ENCODE measurements at regions not wholly inside any gene's neighbourhood (a gene's known extent, or its start where the extent isn't known, plus 50 kb on each side); places are given as distances from the start of the nearest gene placed in this dataset.

- POLR2A ChIA-PET (ENCODE audit: partially characterized antibody): no interaction called here
- no peaks in the 10 kb centered on the region for H3K4me1 ChIP-seq (ENCODE audit: insufficient read depth, low read length)
- H3K36me3 Mint-ChIP-seq: no peaks in the 10 kb centered on the region
- intact Hi-C loops (cut with micrococcal nuclease): no loop called here
- no peaks in the 10 kb centered on the region for H3K27me3 ChIP-seq (ENCODE audit: insufficient read depth, low read length)
- H3K4me3 ChIP-seq (ENCODE audit: low read length in 2 of 2): no peak overlapping the region
- CTCF ChIA-PET (ENCODE audit: partially characterized antibody): no interaction called here
- no peak overlapping the region for H3K27ac Mint-ChIP-seq
- no peaks in the 10 kb centered on the region for H3K4me1 Mint-ChIP-seq
- H3K9me3 ChIP-seq (ENCODE audit: control insufficient read depth in 1 of 2, low read length in 2 of 2): no peaks in the 10 kb centered on the region
- no peaks in the 10 kb centered on the region for H3K27me3 Mint-ChIP-seq
- H3K9me3 Mint-ChIP-seq: peaks cover 0 to 3% (median 0%) of the 10 kb centered on the region in 8 donors
- H3K27ac ChIP-seq (ENCODE audit: low read depth, low read length): no peak overlapping the region
- no peak overlapping the region for H3K4me3 Mint-ChIP-seq
- no peaks in the 10 kb centered on the region for H3K36me3 ChIP-seq (ENCODE audit: insufficient read depth, low read length)
- DNase-seq: no peak
These were observed 332.1 kb downstream of the WDR11 start for GRCh38 chr10:121183236-121183635.

- H3K27ac ChIP-seq (ENCODE audit: low read depth, low read length): no peak overlapping the region
- no peak overlapping the region for H3K4me3 ChIP-seq (ENCODE audit: low read length in 2 of 2)
- CTCF ChIA-PET (ENCODE audit: partially characterized antibody): no interaction called here
- Mint-ChIP-seq H3K4me1 (no peaks in the 10 kb centered on the region), H3K36me3 (no peaks in the 10 kb centered on the region), H3K27me3 (no peaks in the 10 kb centered on the region), H3K9me3 (peaks cover 0 to 3% (median 0%) of the 10 kb centered on the region in 8 donors), H3K27ac (no peak overlapping the region), H3K4me3 (no peak overlapping the region)
- no peaks in the 10 kb centered on the region for H3K27me3 ChIP-seq (ENCODE audit: insufficient read depth, low read length)
- H3K36me3 ChIP-seq (ENCODE audit: insufficient read depth, low read length): no peaks in the 10 kb centered on the region
- H3K4me1 ChIP-seq (ENCODE audit: insufficient read depth, low read length): no peaks in the 10 kb centered on the region
- H3K9me3 ChIP-seq (ENCODE audit: control insufficient read depth in 1 of 2, low read length in 2 of 2): no peaks in the 10 kb centered on the region
- POLR2A ChIA-PET (ENCODE audit: partially characterized antibody): no interaction called here
- intact Hi-C loops (cut with micrococcal nuclease): no loop called here
- no peak for DNase-seq
These were observed 332.5 kb downstream of the WDR11 start for GRCh38 chr10:121183707-121184106.

GRCh38 chr10:121185816-121186455 is 334.8 kb downstream of the WDR11 start:
- intact Hi-C loops (cut with micrococcal nuclease): no loop called here
- POLR2A ChIA-PET (ENCODE audit: partially characterized antibody): no interaction called here
- peaks cover 0 to 3% (median 0%) of the 10 kb centered on the region in 8 donors for H3K9me3 Mint-ChIP-seq
- Histone ChIP-seq H3K4me1 (ENCODE audit: insufficient read depth, low read length) (no peaks in the 10 kb centered on the region), H3K27ac (ENCODE audit: low read depth, low read length) (no peak overlapping the region), H3K4me3 (ENCODE audit: low read length in 2 of 2) (no peak overlapping the region), H3K36me3 (ENCODE audit: insufficient read depth, low read length) (no peaks in the 10 kb centered on the region), H3K9me3 (ENCODE audit: control insufficient read depth in 1 of 2, low read length in 2 of 2) (no peaks in the 10 kb centered on the region), H3K27me3 (ENCODE audit: insufficient read depth, low read length) (no peaks in the 10 kb centered on the region)
- no peaks in the 10 kb centered on the region for H3K27me3 Mint-ChIP-seq
- DNase-seq: no peak
- H3K36me3 Mint-ChIP-seq: no peaks in the 10 kb centered on the region
- no peak overlapping the region for H3K27ac Mint-ChIP-seq
- no peaks in the 10 kb centered on the region for H3K4me1 Mint-ChIP-seq
- H3K4me3 Mint-ChIP-seq: no peak overlapping the region
- CTCF ChIA-PET (ENCODE audit: partially characterized antibody): no interaction called here

GRCh38 chr10:121187391-121187790 is 336.2 kb downstream of the WDR11 start:
- no peak overlapping the region for H3K27ac Mint-ChIP-seq
- no peaks in the 10 kb centered on the region for H3K4me1 Mint-ChIP-seq
- no peaks in the 10 kb centered on the region for H3K36me3 ChIP-seq (ENCODE audit: insufficient read depth, low read length)
- H3K9me3 ChIP-seq (ENCODE audit: control insufficient read depth in 1 of 2, low read length in 2 of 2): no peaks in the 10 kb centered on the region
- H3K4me1 ChIP-seq (ENCODE audit: insufficient read depth, low read length): no peaks in the 10 kb centered on the region
- H3K36me3 Mint-ChIP-seq: no peaks in the 10 kb centered on the region
- H3K4me3 ChIP-seq (ENCODE audit: low read length in 2 of 2): no peak overlapping the region
- POLR2A ChIA-PET (ENCODE audit: partially characterized antibody): no interaction called here
- DNase-seq: no peak
- peaks cover 0 to 4% (median 0%) of the 10 kb centered on the region in 8 donors for H3K9me3 Mint-ChIP-seq
- CTCF ChIA-PET (ENCODE audit: partially characterized antibody): no interaction called here
- intact Hi-C loops (cut with micrococcal nuclease): no loop called here
- H3K27me3 ChIP-seq (ENCODE audit: insufficient read depth, low read length): no peaks in the 10 kb centered on the region
- H3K27ac ChIP-seq (ENCODE audit: low read depth, low read length): no peak overlapping the region
- no peak overlapping the region for H3K4me3 Mint-ChIP-seq
- no peaks in the 10 kb centered on the region for H3K27me3 Mint-ChIP-seq

- peaks cover 0 to 4% (median 1%) of the 10 kb centered on the region in 8 donors for H3K9me3 Mint-ChIP-seq
- no peaks in the 10 kb centered on the region for H3K36me3 Mint-ChIP-seq
- intact Hi-C loops (cut with micrococcal nuclease): no loop called here
- H3K9me3 ChIP-seq (ENCODE audit: control insufficient read depth in 1 of 2, low read length in 2 of 2): no peaks in the 10 kb centered on the region
- no peak overlapping the region for H3K4me3 Mint-ChIP-seq
- no peaks in the 10 kb centered on the region for H3K27me3 Mint-ChIP-seq
- POLR2A ChIA-PET (ENCODE audit: partially characterized antibody): no interaction called here
- H3K27ac ChIP-seq (ENCODE audit: low read depth, low read length): no peak overlapping the region
- no peak overlapping the region for H3K27ac Mint-ChIP-seq
- H3K4me3 ChIP-seq (ENCODE audit: low read length in 2 of 2): no peak overlapping the region
- H3K36me3 ChIP-seq (ENCODE audit: insufficient read depth, low read length): no peaks in the 10 kb centered on the region
- no peaks in the 10 kb centered on the region for H3K27me3 ChIP-seq (ENCODE audit: insufficient read depth, low read length)
- no peak for DNase-seq
- H3K4me1 Mint-ChIP-seq: no peaks in the 10 kb centered on the region
- CTCF ChIA-PET (ENCODE audit: partially characterized antibody): no interaction called here
- H3K4me1 ChIP-seq (ENCODE audit: insufficient read depth, low read length): no peaks in the 10 kb centered on the region
These were observed 336.8 kb downstream of the WDR11 start for GRCh38 chr10:121188005-121188404.

- Mint-ChIP-seq H3K27me3 (no peaks in the 10 kb centered on the region), H3K9me3 (peaks cover 0 to 4% (median 2%) of the 10 kb centered on the region in 8 donors), H3K4me3 (no peak overlapping the region), H3K27ac (no peak overlapping the region), H3K4me1 (no peaks in the 10 kb centered on the region), H3K36me3 (no peaks in the 10 kb centered on the region)
- H3K36me3 ChIP-seq (ENCODE audit: insufficient read depth, low read length): no peaks in the 10 kb centered on the region
- no peaks in the 10 kb centered on the region for H3K4me1 ChIP-seq (ENCODE audit: insufficient read depth, low read length)
- intact Hi-C loops (cut with micrococcal nuclease): no loop called here
- CTCF ChIA-PET (ENCODE audit: partially characterized antibody): no interaction called here
- no peaks in the 10 kb centered on the region for H3K9me3 ChIP-seq (ENCODE audit: control insufficient read depth in 1 of 2, low read length in 2 of 2)
- H3K27ac ChIP-seq (ENCODE audit: low read depth, low read length): no peak overlapping the region
- H3K4me3 ChIP-seq (ENCODE audit: low read length in 2 of 2): no peak overlapping the region
- H3K27me3 ChIP-seq (ENCODE audit: insufficient read depth, low read length): no peaks in the 10 kb centered on the region
- POLR2A ChIA-PET (ENCODE audit: partially characterized antibody): no interaction called here
- DNase-seq: no peak
These were observed 337.9 kb downstream of the WDR11 start for GRCh38 chr10:121189066-121189465.

- H3K4me3 Mint-ChIP-seq: no peak overlapping the region
- Histone ChIP-seq H3K9me3 (ENCODE audit: control insufficient read depth in 1 of 2, low read length in 2 of 2) (no peaks in the 10 kb centered on the region), H3K36me3 (ENCODE audit: insufficient read depth, low read length) (no peaks in the 10 kb centered on the region), H3K4me1 (ENCODE audit: insufficient read depth, low read length) (no peaks in the 10 kb centered on the region), H3K4me3 (ENCODE audit: low read length in 2 of 2) (no peak overlapping the region), H3K27me3 (ENCODE audit: insufficient read depth, low read length) (no peaks in the 10 kb centered on the region), H3K27ac (ENCODE audit: low read depth, low read length) (no peak overlapping the region)
- H3K27ac Mint-ChIP-seq: no peak overlapping the region
- intact Hi-C loops (cut with micrococcal nuclease): no loop called here
- CTCF ChIA-PET (ENCODE audit: partially characterized antibody): no interaction called here
- H3K4me1 Mint-ChIP-seq: no peaks in the 10 kb centered on the region
- no peaks in the 10 kb centered on the region for H3K36me3 Mint-ChIP-seq
- no peaks in the 10 kb centered on the region for H3K27me3 Mint-ChIP-seq
- POLR2A ChIA-PET (ENCODE audit: partially characterized antibody): no interaction called here
- DNase-seq: no peak
- peaks cover 0 to 6% (median 2%) of the 10 kb centered on the region in 8 donors for H3K9me3 Mint-ChIP-seq
These were observed 343.7 kb downstream of the WDR11 start for GRCh38 chr10:121194696-121195523.

All from CD4-positive, alpha-beta memory T cell (primary cell).